Transverse colon (tissue), 4 donors: ENCODE measurements at regions not wholly inside any gene's neighbourhood (a gene's known extent, or its start where the extent isn't known, plus 50 kb on each side); places are given as distances from the start of the nearest gene placed in this dataset.

Experiments used
- DNase-seq: peaks from one replicate; pipeline ENCODE4 v3.0.0-alpha.2; 2019
- H3K27ac ChIP-seq, 4 donors: fragments of 200-600 bp; sonication (generic); 2 replicates each; pipeline ENCODE4 v1.5.1; 2016 to 2018; ENCODE audit warnings: inconsistent platforms in 4 of 4
- H3K27me3 ChIP-seq: fragments of 200-600 bp; sonication (generic); 2 replicates; pipeline ENCODE4 v1.5.1; 2017; ENCODE audit warnings: inconsistent platforms
- H3K36me3 ChIP-seq, 4 donors: fragments of 200-600 bp; sonication (generic); 2 replicates each; pipeline ENCODE4 v1.5.1; 2017 to 2019; ENCODE audit warnings: inconsistent platforms in 4 of 4
- H3K4me1 ChIP-seq, 4 donors: fragments of 200-600 bp; sonication (generic); 2 replicates each; pipeline ENCODE4 v1.5.1; 2017 to 2020; ENCODE audit warnings: inconsistent platforms in 4 of 4
- H3K4me3 ChIP-seq, 4 donors: fragments of 200-600 bp; sonication (generic); 1 replicate in 1 of 4; 2 replicates in 3 of 4; pipeline versions ENCODE4 v1.5.1 to v1.6.1; 2017 to 2019; ENCODE audit warnings: inconsistent platforms in 4 of 4
- H3K9me3 ChIP-seq, 2 donors: fragments of 200-600 bp; sonication (generic); 2 replicates each; pipeline ENCODE4 v1.5.1; 2017 to 2019; ENCODE audit warnings: inconsistent platforms in 2 of 2
- EP300 ChIP-seq: sonication (generic); formaldehyde crosslinking; IDR thresholded peaks from one replicate; pipeline ENCODE4 v1.6.1; 2017; ENCODE audit warnings: antibody characterized with exemption, low read depth
- POLR2A ChIP-seq: fragments of 450-650 bp; IDR thresholded peaks from one replicate; pipeline ENCODE4 v1.6.1; 2016; ENCODE audit warnings: antibody characterized with exemption, mild to moderate bottlenecking, moderate library complexity
- POLR2AphosphoS5 ChIP-seq, 3 donors: sonication (generic); formaldehyde crosslinking; IDR thresholded peaks; one replicate each; pipeline ENCODE4 v1.6.1; 2016; ENCODE audit warnings: antibody characterized with exemption in 3 of 3
- WGBS, 2 donors: methylation state at CpG; one replicate each; pipeline ENCODE4 v1.1.5; 2018; ENCODE audit warnings: low coverage in 1 of 2; 5-methylcytosine and 5-hydroxymethylcytosine counted together
- in situ Hi-C, 4 donors: fragments of 200-750 bp; cut with MboI; loops; one replicate each; pipeline versions ENCODE4 v1.15.0 to v1.15.1; 2017; ENCODE audit warnings: low sequenced_read_pairs in 3 of 4, low pct_ligation_motif_present in 1 of 4, low pct_unique_long_range_greater_than_20kb in 1 of 4
- intact Hi-C: fragments of 100-400 bp; cut with DNase I; formaldehyde crosslinking; loops from one replicate; pipeline ENCODE4 v1.15.1; 2023; ENCODE audit warnings: low total_unique reads
- TF ChIP-seq, protein P1 (sequence below), 5 experiments: fragments of 200-600 bp in 3 of 5; fragments of 450-650 bp in 2 of 5; sonication (generic) in 3 of 5; IDR thresholded peaks; 1 replicate in 2 of 5; 2 replicates in 3 of 5; pipeline ENCODE4 v1.5.1; 2016 to 2017; ENCODE audit warnings: antibody characterized with exemption in 5 of 5, inconsistent platforms in 3 of 5, mild to moderate bottlenecking in 2 of 5, moderate library complexity in 1 of 5

DNA sequence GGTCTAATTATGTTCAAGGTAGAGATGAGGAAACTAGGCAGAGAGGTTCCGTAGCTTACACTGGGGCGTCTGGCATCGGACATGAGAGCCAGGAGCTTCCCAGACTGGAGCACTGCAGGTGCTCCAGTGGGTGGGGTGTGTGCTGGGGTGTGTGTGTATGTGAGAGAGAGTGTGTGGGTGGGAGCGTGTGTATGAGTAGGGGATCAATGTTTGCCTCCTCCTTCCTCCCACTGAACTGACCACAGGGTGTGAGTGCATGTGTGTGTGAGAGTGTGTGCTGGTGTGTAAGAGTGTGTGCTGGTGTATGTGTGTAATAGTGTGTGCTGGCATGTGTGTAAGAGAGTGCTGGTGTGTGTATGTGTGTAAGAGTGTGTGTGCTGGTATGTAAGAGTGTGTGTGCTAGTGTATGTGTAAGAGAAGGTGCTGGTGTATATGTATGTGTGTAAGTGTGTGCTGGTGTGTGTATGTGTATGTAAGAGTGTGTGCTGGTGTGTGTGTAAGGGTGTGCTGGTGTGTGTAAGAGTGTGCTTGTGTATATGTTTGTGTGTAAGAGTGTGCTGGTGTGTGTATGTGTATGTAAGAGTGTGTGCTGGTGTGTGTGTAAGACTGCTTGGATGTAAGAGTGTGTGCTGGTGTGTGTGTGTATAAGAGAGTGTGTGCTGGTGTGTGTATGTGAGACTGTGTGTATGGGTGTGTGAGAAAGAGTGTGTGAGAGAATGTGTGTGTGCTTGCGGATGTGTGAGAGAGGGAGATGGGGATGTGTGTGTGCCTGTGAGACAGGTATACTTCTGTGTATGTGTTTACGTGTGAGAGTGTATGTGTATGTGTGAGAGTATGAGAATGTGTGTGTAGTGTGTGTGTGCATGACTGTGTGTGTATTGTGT, 139.9 kb downstream of the MRM1 start:
- H3K36me3 ChIP-seq: no peaks in the 10 kb centered on the region
- intact Hi-C loops (no loop called here), in situ Hi-C loops (no loop called here)
- peaks cover 5% of the 10 kb centered on the region for H3K27me3 ChIP-seq
- TF ChIP-seq EP300 (no peak), POLR2AphosphoS5 (IDR thresholded peaks at IDR 0.05) (no peak), POLR2A (no peak)
- TF ChIP-seq, protein P1, sequence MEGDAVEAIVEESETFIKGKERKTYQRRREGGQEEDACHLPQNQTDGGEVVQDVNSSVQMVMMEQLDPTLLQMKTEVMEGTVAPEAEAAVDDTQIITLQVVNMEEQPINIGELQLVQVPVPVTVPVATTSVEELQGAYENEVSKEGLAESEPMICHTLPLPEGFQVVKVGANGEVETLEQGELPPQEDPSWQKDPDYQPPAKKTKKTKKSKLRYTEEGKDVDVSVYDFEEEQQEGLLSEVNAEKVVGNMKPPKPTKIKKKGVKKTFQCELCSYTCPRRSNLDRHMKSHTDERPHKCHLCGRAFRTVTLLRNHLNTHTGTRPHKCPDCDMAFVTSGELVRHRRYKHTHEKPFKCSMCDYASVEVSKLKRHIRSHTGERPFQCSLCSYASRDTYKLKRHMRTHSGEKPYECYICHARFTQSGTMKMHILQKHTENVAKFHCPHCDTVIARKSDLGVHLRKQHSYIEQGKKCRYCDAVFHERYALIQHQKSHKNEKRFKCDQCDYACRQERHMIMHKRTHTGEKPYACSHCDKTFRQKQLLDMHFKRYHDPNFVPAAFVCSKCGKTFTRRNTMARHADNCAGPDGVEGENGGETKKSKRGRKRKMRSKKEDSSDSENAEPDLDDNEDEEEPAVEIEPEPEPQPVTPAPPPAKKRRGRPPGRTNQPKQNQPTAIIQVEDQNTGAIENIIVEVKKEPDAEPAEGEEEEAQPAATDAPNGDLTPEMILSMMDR (IDR thresholded peaks at IDR 0.05): no peak
- no peak overlapping the region for H3K4me3 ChIP-seq
- no peaks in the 10 kb centered on the region for H3K9me3 ChIP-seq
- no peak overlapping the region for H3K27ac ChIP-seq
- DNase-seq: no peak
- H3K4me1 ChIP-seq: no peaks in the 10 kb centered on the region
- 87 to 96% methylated on average over 3 to 6 of the region's 6 CpGs for WGBS, 2 donors

DNA sequence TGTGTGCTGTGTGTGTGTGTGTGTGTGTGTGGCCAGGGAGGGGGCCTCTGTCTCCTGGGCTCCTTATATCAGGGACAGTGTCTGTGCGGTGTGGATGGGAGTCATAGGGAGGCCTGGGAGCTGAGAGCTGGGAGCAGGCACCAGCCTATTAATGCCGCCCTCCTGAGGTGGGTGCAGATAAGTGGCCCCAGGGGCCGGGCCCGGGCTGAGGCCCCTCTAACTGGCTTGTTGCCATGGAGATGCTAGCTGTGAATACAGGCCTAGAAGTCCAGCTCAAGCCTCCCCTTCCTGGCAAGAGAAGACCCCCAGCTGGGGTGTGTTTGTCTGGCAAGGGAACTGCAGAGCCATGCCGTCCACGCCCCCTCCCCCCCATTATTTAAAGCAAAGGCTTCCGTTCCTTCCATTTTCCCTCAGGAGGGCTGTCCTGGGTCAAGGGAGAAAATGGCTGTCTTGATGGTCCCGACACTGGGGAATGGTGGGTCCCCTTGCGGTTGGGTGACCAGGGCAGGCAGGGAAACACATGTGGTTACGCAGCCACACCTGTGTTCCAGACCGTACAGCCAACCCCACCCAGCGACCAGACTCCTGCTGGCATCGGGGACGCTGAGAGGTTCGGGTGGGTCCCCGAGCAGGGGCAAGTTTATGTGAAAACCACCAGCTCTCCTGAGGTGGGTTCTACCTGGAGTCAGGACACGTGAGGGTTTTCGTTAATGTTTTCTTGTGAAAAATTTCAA, 141.1 kb downstream of the MRM1 start:
- Histone ChIP-seq H3K4me3 (no peak overlapping the region), H3K27ac (no peak overlapping the region), H3K36me3 (no peaks in the 10 kb centered on the region), H3K9me3 (no peaks in the 10 kb centered on the region), H3K4me1 (no peaks in the 10 kb centered on the region), H3K27me3 (peaks cover 5% of the 10 kb centered on the region)
- WGBS, 2 donors: 70 to 78% methylated on average over 5 to 18 of the region's 18 CpGs
- no peak for DNase-seq
- in situ Hi-C loops (no loop called here), intact Hi-C loops (no loop called here)
- TF ChIP-seq POLR2AphosphoS5 (IDR thresholded peaks at IDR 0.05) (no peak), POLR2A (no peak), EP300 (no peak)
- TF ChIP-seq, protein P1 (IDR thresholded peaks at IDR 0.05): no peak

DNA sequence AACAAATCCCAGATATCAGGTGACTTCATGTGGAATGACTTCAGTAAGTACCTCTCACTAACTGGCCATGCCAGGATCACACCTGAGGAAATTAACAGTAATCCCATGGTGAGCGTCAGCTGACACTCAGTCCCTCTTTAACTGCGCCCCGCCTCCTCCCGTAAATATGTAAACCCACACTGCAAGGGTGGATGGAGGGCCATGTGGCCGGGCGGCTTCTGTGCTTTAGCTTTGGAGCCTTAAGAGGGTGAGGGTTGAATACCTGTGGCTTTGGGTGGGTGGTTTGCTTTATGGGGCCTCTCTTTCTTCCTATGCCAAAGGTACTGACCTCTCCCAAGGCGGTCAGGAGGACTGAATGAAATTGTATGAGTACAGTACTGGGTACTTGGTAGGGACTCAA, 141.7 kb downstream of the MRM1 start:
- no peak overlapping the region for H3K27ac ChIP-seq
- TF ChIP-seq EP300 (no peak), POLR2A (no peak), POLR2AphosphoS5 (IDR thresholded peaks at IDR 0.05) (no peak)
- TF ChIP-seq, protein P1 (IDR thresholded peaks at IDR 0.05): no peak
- intact Hi-C loops: no loop called here
- H3K36me3 ChIP-seq: no peaks in the 10 kb centered on the region
- in situ Hi-C loops: no loop called here
- DNase-seq: no peak
- H3K4me3 ChIP-seq: no peak overlapping the region
- H3K27me3 ChIP-seq: peaks cover 5% of the 10 kb centered on the region
- 51 to 77% methylated on average over 2 to 7 of the region's 7 CpGs for WGBS, 2 donors
- H3K4me1 ChIP-seq: no peaks in the 10 kb centered on the region
- no peaks in the 10 kb centered on the region for H3K9me3 ChIP-seq

DNA sequence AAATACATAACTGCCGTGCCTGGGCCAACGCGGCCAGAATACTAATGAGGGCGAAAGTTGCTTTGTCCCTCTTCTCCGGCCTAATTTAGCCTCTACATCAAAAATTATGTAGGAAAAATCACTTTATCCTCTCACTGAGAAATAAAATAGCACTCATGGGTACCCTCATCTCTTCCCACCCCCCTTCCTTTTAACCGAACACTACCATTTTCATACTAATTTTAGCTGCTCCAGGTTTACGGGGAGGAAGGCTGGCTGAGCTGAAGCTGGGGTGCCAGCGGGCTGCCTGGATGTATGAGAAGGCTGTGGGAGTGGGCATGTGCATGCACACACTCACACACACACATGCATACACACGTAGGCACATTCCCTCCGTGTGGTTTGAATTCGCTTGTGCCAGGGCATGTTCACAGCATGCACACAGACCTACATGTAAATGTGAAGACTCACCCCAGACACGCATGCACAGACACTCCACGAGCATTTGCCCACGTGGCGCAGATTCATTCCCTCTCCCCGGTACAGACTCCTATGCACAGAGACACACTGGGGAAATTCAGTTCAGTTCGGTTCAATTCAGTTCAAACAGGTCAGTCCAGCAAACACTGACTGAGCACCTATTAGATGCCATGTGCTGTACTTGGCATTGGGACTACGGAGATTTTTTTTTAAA, 145.1 kb downstream of the MRM1 start:
- in situ Hi-C loops: no loop called here
- H3K4me1 ChIP-seq: no peaks in the 10 kb centered on the region
- intact Hi-C loops: no loop called here
- no peak overlapping the region for H3K27ac ChIP-seq
- no peaks in the 10 kb centered on the region for H3K9me3 ChIP-seq
- no peak for DNase-seq
- 86 to 92% methylated on average over 7 to 18 of the region's 18 CpGs for WGBS, 2 donors
- no peak overlapping the region for H3K4me3 ChIP-seq
- H3K27me3 ChIP-seq: peaks cover 5% of the 10 kb centered on the region
- H3K36me3 ChIP-seq: no peaks in the 10 kb centered on the region
- TF ChIP-seq EP300 (no peak), POLR2A (no peak), POLR2AphosphoS5 (IDR thresholded peaks at IDR 0.05) (no peak)
- TF ChIP-seq, protein P1 (IDR thresholded peaks at IDR 0.05): no peak
